A549 (cell line): ENCODE measurements at regions not wholly inside any gene's neighbourhood (a gene's known extent, or its start where the extent isn't known, plus 50 kb on each side); places are given as distances from the start of the nearest gene placed in this dataset.

Experiments
- ATAC-seq, 2 experiments: fragments of 200-7000 bp in 1 of 2; fragments of >200 bp in 1 of 2; cut with Nextera tagmentation in 1 of 2; cut with Tn5 transposase in 1 of 2; 3 replicates each; pipeline versions ENCODE4 v1.8.0 to v1.9.1; 2018 to 2020; ENCODE audit warnings: mild to moderate bottlenecking in 1 of 2, moderate library complexity in 1 of 2
- CTCF ChIA-PET: fragments of 300-600 bp; sonication (Branson Sonifier 250); formaldehyde crosslinking; extraction: SDS; loops from one replicate; lab custom pipeline; 2021; ENCODE audit warnings: antibody characterized with exemption, inconsistent platforms; lab: Yijun Ruan, JAX
- POLR2A ChIA-PET: fragments of 350-600 bp; formaldehyde crosslinking; extraction: SDS; loops from one replicate; lab custom pipeline; 2021; ENCODE audit warnings: antibody characterized with exemption, inconsistent platforms; lab: Yijun Ruan, JAX
- DNase-seq, 2 experiments: peaks; one replicate each; pipeline versions ENCODE4 v3.0.0 to v3.0.0-alpha.2; 2011 to 2016; ENCODE audit warnings: low read depth in 1 of 2, low spot score in 1 of 2
- FAIRE-seq: peaks from 2 replicates; lab custom pipeline; 2011; peaks lifted over from hg19 to GRCh38; lab: Jason Lieb, UNC
- H3K27ac ChIP-seq, 2 experiments: fragments of >200 bp; sonication (Bioruptor Twin); formaldehyde crosslinking; 3 replicates each; pipeline ENCODE4 v1.5.1; 2016 to 2017
- H3K4me1 ChIP-seq: fragments of >200 bp; sonication (Bioruptor Twin); formaldehyde crosslinking; 3 replicates; pipeline ENCODE4 v1.6.1; 2016
- H3K4me2 ChIP-seq: fragments of >200 bp; sonication (Bioruptor Twin); formaldehyde crosslinking; 3 replicates; pipeline ENCODE4 v1.6.1; 2016
- H3K4me3 ChIP-seq: fragments of >200 bp; sonication (Bioruptor Twin); formaldehyde crosslinking; 3 replicates; pipeline ENCODE4 v1.5.1; 2016
- H3K9me3 ChIP-seq: fragments of >200 bp; sonication (Bioruptor Twin); formaldehyde crosslinking; 3 replicates; pipeline ENCODE4 v1.6.1; 2016
- BCL3 ChIP-seq: fragments of >200 bp; sonication (Bioruptor Twin); formaldehyde crosslinking; IDR thresholded peaks from 3 replicates; pipeline ENCODE4 v1.6.1; 2016
- CBX2 ChIP-seq: fragments of 200-600 bp; sonication (generic); IDR thresholded peaks from 2 replicates; pipeline ENCODE4 v1.6.1; 2016; ENCODE audit warnings: low read depth, mild to moderate bottlenecking, borderline replicate concordance
- CHD4 ChIP-seq: fragments of 200-600 bp; sonication (generic); IDR thresholded peaks from 2 replicates; pipeline ENCODE4 v1.6.1; 2016; ENCODE audit warnings: antibody characterized with exemption, mild to moderate bottlenecking, borderline replicate concordance
- EHMT2 ChIP-seq: fragments of 200-600 bp; sonication (generic); IDR thresholded peaks from 2 replicates; pipeline ENCODE4 v1.6.1; 2016; ENCODE audit warnings: antibody characterized with exemption, low read depth, mild to moderate bottlenecking, moderate library complexity
- HDAC2 ChIP-seq: fragments of 200-600 bp; sonication (generic); IDR thresholded peaks from 2 replicates; pipeline ENCODE4 v1.6.1; 2016
- HEYL ChIP-seq: fragments of 250-450 bp; sonication (Bioruptor Pico); IDR thresholded peaks from 2 replicates; pipeline ENCODE4 v1.8.0; 2021; ENCODE audit warnings: mild to moderate bottlenecking, moderate library complexity
- HMGXB4 ChIP-seq: fragments of 250-450 bp; sonication (Bioruptor Pico); IDR thresholded peaks from 2 replicates; pipeline ENCODE4 v1.5.0; 2021; ENCODE audit warnings: mild to moderate bottlenecking, moderate library complexity, borderline replicate concordance
- HOXA7 ChIP-seq: fragments of 250-450 bp; sonication (Bioruptor Pico); IDR thresholded peaks from 2 replicates; pipeline ENCODE4 v1.5.0; 2020; ENCODE audit warnings: mild to moderate bottlenecking, moderate library complexity
- HOXB13 ChIP-seq: fragments of 250-450 bp; sonication (Bioruptor Pico); IDR thresholded peaks from 2 replicates; pipeline ENCODE4 v1.5.0; 2020; ENCODE audit warnings: low read depth, mild to moderate bottlenecking, moderate library complexity
- KDM1A ChIP-seq: fragments of 200-600 bp; sonication (generic); IDR thresholded peaks from 2 replicates; pipeline ENCODE4 v1.6.1; 2016; ENCODE audit warnings: low read depth, mild to moderate bottlenecking
- MAZ ChIP-seq: fragments of 150-350 bp; IDR thresholded peaks from 2 replicates; pipeline ENCODE4 v1.6.1; 2014; ENCODE audit warnings: antibody characterized with exemption, low read depth, low read length, borderline replicate concordance
- POLR2A ChIP-seq: IDR thresholded peaks from 2 replicates; pipeline ENCODE4 v1.6.1; 2012; ENCODE audit warnings: mild to moderate bottlenecking, low read length
- POLR2AphosphoS2 ChIP-seq: conservative IDR thresholded peaks from 2 replicates; pipeline ENCODE4 v1.6.1; 2012; ENCODE audit warnings: low read length, improper control_type of control experiment, inconsistent platforms
- RARB ChIP-seq: fragments of 250-450 bp; sonication (Bioruptor Pico); IDR thresholded peaks from 2 replicates; pipeline ENCODE4 v1.8.0; 2021; ENCODE audit warnings: mild to moderate bottlenecking, moderate library complexity
- ZFP36 ChIP-seq: fragments of 450-650 bp; IDR thresholded peaks from 2 replicates; pipeline ENCODE4 v1.6.1; 2014; ENCODE audit warnings: borderline replicate concordance; ENCODE audit not compliant: partially characterized antibody
- ZSCAN20 ChIP-seq: fragments of 250-450 bp; sonication (Bioruptor Pico); IDR thresholded peaks from 2 replicates; pipeline ENCODE4 v1.8.0; 2022; ENCODE audit warnings: mild to moderate bottlenecking, moderate library complexity
- WGBS: methylation state at CpG from one replicate; pipeline ENCODE4 v1.1.6; 2017; ENCODE audit errors: missing lambda C conversion rate; 5-methylcytosine and 5-hydroxymethylcytosine counted together
- TF ChIP-seq, protein P1 (sequence below): fragments of >200 bp; sonication (Bioruptor Twin); formaldehyde crosslinking; IDR thresholded peaks from 3 replicates; pipeline ENCODE4 v1.5.1; 2016
- TF ChIP-seq, protein P2 (sequence below): IDR thresholded peaks from 2 replicates; pipeline ENCODE4 v1.6.1; 2012

DNA sequence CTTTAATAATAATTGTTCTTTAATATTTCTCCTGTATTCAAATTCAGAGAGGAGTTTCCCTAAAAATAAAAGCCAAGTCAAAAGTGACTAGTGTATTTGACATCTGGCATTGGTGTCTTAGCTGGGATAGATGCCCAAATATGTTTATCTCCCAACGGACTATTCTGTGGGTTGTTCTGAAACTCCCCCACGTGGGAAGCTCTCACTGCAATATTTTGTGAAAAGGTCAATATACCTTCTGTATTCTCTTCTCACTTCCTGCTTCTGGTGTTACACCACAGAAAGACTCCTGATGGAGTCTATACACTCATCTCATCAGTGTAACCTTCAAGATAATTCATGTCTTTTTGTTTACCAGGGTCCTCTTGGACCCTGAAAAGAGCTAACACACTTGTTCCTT lies 2052.8 kb upstream of the TENM3 start:
- no peaks in the 10 kb centered on the region for H3K9me3 ChIP-seq
- ChIA-PET POLR2A (no interaction called here), CTCF (no interaction called here)
- ATAC-seq (no peak), DNase-seq (no peak), FAIRE-seq (no peak)
- no peak overlapping the region for H3K27ac ChIP-seq
- H3K4me1 ChIP-seq: no peaks in the 10 kb centered on the region
- H3K4me3 ChIP-seq: no peak overlapping the region
- WGBS: 0% methylated on average over 2 of the region's 2 CpGs
- H3K4me2 ChIP-seq: no peak overlapping the region
- no peak for TF ChIP-seq ZFP36
- TF ChIP-seq ZSCAN20 (CRISPR knock-in tag): no peak
- no peak for TF ChIP-seq CHD4
- no peak for TF ChIP-seq POLR2A
- no peak for TF ChIP-seq RARB (CRISPR knock-in tag)
- no peak for TF ChIP-seq POLR2AphosphoS2
- no peak for TF ChIP-seq EHMT2
- TF ChIP-seq MAZ: no peak
- TF ChIP-seq HEYL (CRISPR knock-in tag): no peak
- no peak for TF ChIP-seq KDM1A
- TF ChIP-seq, protein P1, sequence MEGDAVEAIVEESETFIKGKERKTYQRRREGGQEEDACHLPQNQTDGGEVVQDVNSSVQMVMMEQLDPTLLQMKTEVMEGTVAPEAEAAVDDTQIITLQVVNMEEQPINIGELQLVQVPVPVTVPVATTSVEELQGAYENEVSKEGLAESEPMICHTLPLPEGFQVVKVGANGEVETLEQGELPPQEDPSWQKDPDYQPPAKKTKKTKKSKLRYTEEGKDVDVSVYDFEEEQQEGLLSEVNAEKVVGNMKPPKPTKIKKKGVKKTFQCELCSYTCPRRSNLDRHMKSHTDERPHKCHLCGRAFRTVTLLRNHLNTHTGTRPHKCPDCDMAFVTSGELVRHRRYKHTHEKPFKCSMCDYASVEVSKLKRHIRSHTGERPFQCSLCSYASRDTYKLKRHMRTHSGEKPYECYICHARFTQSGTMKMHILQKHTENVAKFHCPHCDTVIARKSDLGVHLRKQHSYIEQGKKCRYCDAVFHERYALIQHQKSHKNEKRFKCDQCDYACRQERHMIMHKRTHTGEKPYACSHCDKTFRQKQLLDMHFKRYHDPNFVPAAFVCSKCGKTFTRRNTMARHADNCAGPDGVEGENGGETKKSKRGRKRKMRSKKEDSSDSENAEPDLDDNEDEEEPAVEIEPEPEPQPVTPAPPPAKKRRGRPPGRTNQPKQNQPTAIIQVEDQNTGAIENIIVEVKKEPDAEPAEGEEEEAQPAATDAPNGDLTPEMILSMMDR: no peak
- TF ChIP-seq, protein P2, sequence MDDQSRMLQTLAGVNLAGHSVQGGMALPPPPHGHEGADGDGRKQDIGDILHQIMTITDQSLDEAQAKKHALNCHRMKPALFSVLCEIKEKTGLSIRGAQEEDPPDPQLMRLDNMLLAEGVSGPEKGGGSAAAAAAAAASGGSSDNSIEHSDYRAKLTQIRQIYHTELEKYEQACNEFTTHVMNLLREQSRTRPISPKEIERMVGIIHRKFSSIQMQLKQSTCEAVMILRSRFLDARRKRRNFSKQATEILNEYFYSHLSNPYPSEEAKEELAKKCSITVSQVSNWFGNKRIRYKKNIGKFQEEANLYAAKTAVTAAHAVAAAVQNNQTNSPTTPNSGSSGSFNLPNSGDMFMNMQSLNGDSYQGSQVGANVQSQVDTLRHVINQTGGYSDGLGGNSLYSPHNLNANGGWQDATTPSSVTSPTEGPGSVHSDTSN: no peak
- no peak for TF ChIP-seq CBX2

DNA sequence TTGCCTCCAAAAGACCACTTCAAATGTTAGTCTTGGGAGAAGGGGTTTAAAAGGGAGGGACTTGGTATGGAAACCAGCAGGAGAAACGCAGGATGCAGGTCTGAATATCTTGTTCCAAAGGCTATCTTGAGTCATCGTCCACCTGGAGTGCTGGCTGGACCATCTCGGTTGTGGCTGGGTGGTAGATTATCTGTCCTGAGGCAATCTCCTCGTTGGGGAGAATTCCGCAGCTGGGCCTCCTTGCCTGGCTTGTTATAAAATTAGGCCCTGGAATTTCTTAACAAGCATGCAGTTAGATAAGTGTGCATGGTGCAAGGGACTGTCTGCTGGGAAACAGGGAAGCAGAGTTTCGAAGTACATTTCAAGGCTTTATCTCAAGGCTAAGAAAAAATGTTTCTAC lies 2045.7 kb upstream of the TENM3 start:
- H3K4me1 ChIP-seq: no peaks in the 10 kb centered on the region
- 9% methylated on average over 6 of the region's 6 CpGs for WGBS
- H3K4me3 ChIP-seq: no peak overlapping the region
- ATAC-seq (no peak), DNase-seq (no peak)
- H3K27ac ChIP-seq: no peak overlapping the region
- H3K4me2 ChIP-seq: no peak overlapping the region
- TF ChIP-seq HOXB13 (CRISPR knock-in tag) (no peak), HDAC2 (no peak), BCL3 (no peak), HOXA7 (no peak), HMGXB4 (CRISPR knock-in tag) (no peak), HEYL (CRISPR knock-in tag) (no peak)
- TF ChIP-seq, protein P2: no peak
- TF ChIP-seq, all 56 proteins: peak for 0
- ChIA-PET POLR2A (no interaction called here), CTCF (no interaction called here)
- no peaks in the 10 kb centered on the region for H3K9me3 ChIP-seq
- no peak for FAIRE-seq
